PFSK-1 (cell line): ENCODE measurements at regions not wholly inside any gene's neighbourhood (a gene's known extent, or its start where the extent isn't known, plus 50 kb on each side); places are given as distances from the start of the nearest gene placed in this dataset.

ENCODE experiments used
- FOXP2 ChIP-seq: optimal IDR thresholded peaks from 2 replicates; pipeline ENCODE3; 2011; ENCODE audit warnings: borderline replicate concordance, control low read depth, inconsistent platforms; ENCODE audit not compliant: insufficient read depth; ENCODE audit errors: extremely low read length, extremely low read depth
- POLR2AphosphoS5 ChIP-seq: IDR thresholded peaks from 2 replicates; pipeline ENCODE4 v1.6.1; 2012; ENCODE audit warnings: low read depth, mild to moderate bottlenecking, control low read depth, low read length, moderate library complexity
- REST ChIP-seq, 2 experiments: IDR thresholded peaks; 2 replicates each; pipeline versions ENCODE4 v1.6.1 to v1.8.0; 2011 to 2012; ENCODE audit warnings: low read depth in 2 of 2, low read length in 2 of 2, control low read depth in 1 of 2, inconsistent platforms in 1 of 2, mild to moderate bottlenecking in 1 of 2, moderate library complexity in 1 of 2; ENCODE audit not compliant: insufficient read depth in 1 of 2
- TAF1 ChIP-seq: IDR thresholded peaks from 2 replicates; pipeline ENCODE4 v1.6.1; 2012; ENCODE audit warnings: low read length, control low read depth, borderline replicate concordance; ENCODE audit not compliant: insufficient read depth

- TF ChIP-seq TAF1 (no peak), REST (IDR thresholded peaks at IDR 0.05; ENCODE audit: insufficient read depth in 1 of 2, low read depth in 2 of 2, low read length in 2 of 2) (no peak), FOXP2 (no peak), POLR2AphosphoS5 (no peak)
These were observed 581.4 kb upstream of the GJE1 start for GRCh38 chr6:141551318-141551717.
